Common myeloid progenitor, CD34-positive (primary cell): ENCODE measurements at regions not wholly inside any gene's neighbourhood (a gene's known extent, or its start where the extent isn't known, plus 50 kb on each side); places are given as distances from the start of the nearest gene placed in this dataset.

Experiments
- CTCF ChIA-PET: fragments of 350-600 bp; sonication (Branson Sonifier 250); formaldehyde crosslinking; loops from one replicate; lab custom pipeline; 2021; ENCODE audit warnings: antibody characterized with exemption; lab: Charles Lee
- POLR2A ChIA-PET: fragments of 350-600 bp; sonication (Branson Sonifier 250); formaldehyde crosslinking; loops from one replicate; lab custom pipeline; 2021; ENCODE audit warnings: antibody characterized with exemption; lab: Charles Lee
- DNase-seq, 3 donors: peaks; one replicate each; pipeline versions ENCODE4 v3.0.0 to v3.0.0-alpha.2; 2013
- H3K27ac ChIP-seq, 2 experiments: 1 replicate in 1 of 2; 2 replicates in 1 of 2; pipeline ENCODE4 v1.7.0; 2013; ENCODE audit warnings: inconsistent platforms in 2 of 2, low read length in 2 of 2, mild to moderate bottlenecking in 2 of 2, low read depth in 1 of 2, moderate library complexity in 1 of 2; ENCODE audit not compliant: severe bottlenecking in 2 of 2, insufficient read depth in 1 of 2, poor library complexity in 1 of 2
- H3K27me3 ChIP-seq, 5 experiments: replicated peaks in 2 of 5; 1 replicate in 3 of 5; 2 replicates in 2 of 5; pipeline versions ENCODE4 v1.6.1 to v1.7.0; 2013; ENCODE audit warnings: low read length in 4 of 5, mild to moderate bottlenecking in 2 of 5, moderate library complexity in 2 of 5, inconsistent platforms in 1 of 5; ENCODE audit not compliant: insufficient read depth in 5 of 5, control insufficient read depth in 4 of 5
- H3K36me3 ChIP-seq, 4 experiments: 1 replicate in 2 of 4; 2 replicates in 2 of 4; pipeline versions ENCODE4 v1.6.1 to v1.7.0; 2013; ENCODE audit warnings: low read length in 3 of 4, control low read depth in 1 of 4, mild to moderate bottlenecking in 1 of 4; ENCODE audit not compliant: control insufficient read depth in 4 of 4, insufficient read depth in 4 of 4
- H3K4me1 ChIP-seq, 4 experiments: 1 replicate in 3 of 4; 2 replicates in 1 of 4; pipeline versions ENCODE4 v1.6.1 to v1.7.1; 2013; ENCODE audit warnings: low read length in 3 of 4, mild to moderate bottlenecking in 3 of 4, control low read depth in 1 of 4, inconsistent platforms in 1 of 4, moderate library complexity in 1 of 4; ENCODE audit not compliant: control insufficient read depth in 4 of 4, insufficient read depth in 4 of 4; ENCODE audit errors: control extremely low read depth in 1 of 4
- H3K4me3 ChIP-seq, 7 experiments: 1 replicate in 4 of 7; 2 replicates in 3 of 7; pipeline versions ENCODE4 v1.5.1 to v1.7.0; 2013; ENCODE audit warnings: mild to moderate bottlenecking in 7 of 7, low read length in 6 of 7, moderate library complexity in 6 of 7, inconsistent platforms in 2 of 7, low read depth in 2 of 7, control low read depth in 1 of 7; ENCODE audit not compliant: insufficient read depth in 4 of 7, control insufficient read depth in 1 of 7; ENCODE audit errors: extremely low read depth in 1 of 7
- H3K9me3 ChIP-seq, 5 experiments: 1 replicate in 4 of 5; 2 replicates in 1 of 5; pipeline versions ENCODE4 v1.6.1 to v1.7.1; 2013; ENCODE audit warnings: low read length in 4 of 5, mild to moderate bottlenecking in 2 of 5, inconsistent platforms in 1 of 5, low read depth in 1 of 5, moderate library complexity in 1 of 5; ENCODE audit not compliant: control insufficient read depth in 4 of 5, insufficient read depth in 2 of 5; ENCODE audit errors: control extremely low read depth in 1 of 5
- WGBS: methylation state at CpG from one replicate; pipeline ENCODE4 v1.1.5; 2013; ENCODE audit not compliant: insufficient coverage; 5-methylcytosine and 5-hydroxymethylcytosine counted together

GRCh38 chr6:155853011-155853410 is 397.4 kb upstream of the NOX3 start:
- CTCF ChIA-PET: no interaction called here
- H3K27me3 ChIP-seq: no peaks in the 10 kb centered on the region
- no peaks in the 10 kb centered on the region for H3K9me3 ChIP-seq
- H3K4me1 ChIP-seq: peaks cover 12 to 28% (median 13%) of the 10 kb centered on the region in 4 experiments
- no peak for DNase-seq
- no peaks in the 10 kb centered on the region for H3K36me3 ChIP-seq
- POLR2A ChIA-PET: interaction anchor here (0.7 kb wide), 1 partner anchor 32 kb away, joined by 3 read pairs; no protein-coding TSS in a partner anchor
- H3K4me3 ChIP-seq: no peak overlapping the region
- WGBS: 100% methylated on average over 1 of the region's 2 CpGs
- H3K27ac ChIP-seq: no peak overlapping the region

- ChIA-PET POLR2A (interaction anchor here (0.6 kb wide), 1 partner anchor 20 kb away, joined by 4 read pairs; no protein-coding TSS in a partner anchor), CTCF (no interaction called here)
- Histone ChIP-seq H3K27ac (no peak overlapping the region), H3K4me1 (peaks cover 14 to 30% (median 18%) of the 10 kb centered on the region in 4 experiments), H3K4me3 (no peak overlapping the region), H3K36me3 (peaks cover 0 to under 1% (median 0%) of the 10 kb centered on the region in 4 experiments), H3K27me3 (no peaks in the 10 kb centered on the region), H3K9me3 (peaks cover 0 to 7% (median 0%) of the 10 kb centered on the region in 5 experiments)
- peak; percentile 15 to 76 (median 63) for DNase-seq
- 97% methylated on average over 4 of the region's 5 CpGs for WGBS
Observed at GRCh38 chr6:155850408-155850841, 394.8 kb upstream of the NOX3 start.

GRCh38 chr6:155847711-155848110 is 392.1 kb upstream of the NOX3 start:
- peak; percentile 22 to 86 (median 79) for DNase-seq
- Histone ChIP-seq H3K27me3 (no peaks in the 10 kb centered on the region), H3K9me3 (peaks cover 0 to 14% (median 0%) of the 10 kb centered on the region in 5 experiments), H3K27ac (peak overlapping the region in 1 of 2 experiments; percentile 31), H3K4me1 (peaks cover 11 to 25% (median 13%) of the 10 kb centered on the region in 4 experiments), H3K36me3 (peaks cover 0 to 3% (median 0%) of the 10 kb centered on the region in 4 experiments), H3K4me3 (peak overlapping the region in 2 of 7 experiments; percentile 9 to 48)
- 0% methylated on average over 3 of the region's 5 CpGs for WGBS
- ChIA-PET POLR2A (no interaction called here), CTCF (no interaction called here)

GRCh38 chr6:155837474-155837873 is 381.8 kb upstream of the NOX3 start:
- Histone ChIP-seq H3K27ac (no peak overlapping the region), H3K4me1 (peaks cover 0 to 5% (median 0%) of the 10 kb centered on the region in 4 experiments), H3K27me3 (no peaks in the 10 kb centered on the region), H3K4me3 (no peak overlapping the region), H3K36me3 (no peaks in the 10 kb centered on the region), H3K9me3 (no peaks in the 10 kb centered on the region)
- whole genome bisulfite sequencing: 83% methylated on average over 1 of the region's 4 CpGs
- ChIA-PET POLR2A (no interaction called here), CTCF (no interaction called here)
- no peak for DNase-seq

DNA sequence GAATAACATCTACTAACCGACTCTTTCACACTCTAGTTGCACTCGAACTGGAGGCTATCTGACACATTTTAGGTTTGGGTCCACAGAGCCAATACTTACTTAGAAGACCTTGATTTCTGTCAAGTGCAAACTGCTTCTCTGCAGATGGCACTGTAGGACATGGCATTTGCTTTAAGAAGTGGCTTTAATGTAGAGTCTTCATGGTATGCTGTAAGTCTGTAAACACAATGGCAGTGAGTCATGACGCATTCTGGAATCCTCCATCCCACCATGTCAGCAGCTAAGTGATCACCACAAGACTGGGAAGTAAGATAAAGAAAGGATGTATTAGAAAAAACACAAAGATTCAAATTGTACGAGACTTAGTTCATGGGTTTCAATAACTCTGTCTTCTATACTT is 377.0 kb upstream of the NOX3 start:
- H3K4me3 ChIP-seq: no peak overlapping the region
- no peak overlapping the region for H3K27ac ChIP-seq
- ChIA-PET CTCF (no interaction called here), POLR2A (no interaction called here)
- H3K9me3 ChIP-seq: peaks cover 0 to 8% (median 0%) of the 10 kb centered on the region in 5 experiments
- WGBS: 88% methylated on average over 1 of the region's 4 CpGs
- H3K27me3 ChIP-seq: no peaks in the 10 kb centered on the region
- peaks cover 0 to 29% (median 8%) of the 10 kb centered on the region in 4 experiments for H3K4me1 ChIP-seq
- peak; percentile 75 to 89 (median 79) for DNase-seq
- H3K36me3 ChIP-seq: peaks cover 0 to 10% (median 2%) of the 10 kb centered on the region in 4 experiments

DNA sequence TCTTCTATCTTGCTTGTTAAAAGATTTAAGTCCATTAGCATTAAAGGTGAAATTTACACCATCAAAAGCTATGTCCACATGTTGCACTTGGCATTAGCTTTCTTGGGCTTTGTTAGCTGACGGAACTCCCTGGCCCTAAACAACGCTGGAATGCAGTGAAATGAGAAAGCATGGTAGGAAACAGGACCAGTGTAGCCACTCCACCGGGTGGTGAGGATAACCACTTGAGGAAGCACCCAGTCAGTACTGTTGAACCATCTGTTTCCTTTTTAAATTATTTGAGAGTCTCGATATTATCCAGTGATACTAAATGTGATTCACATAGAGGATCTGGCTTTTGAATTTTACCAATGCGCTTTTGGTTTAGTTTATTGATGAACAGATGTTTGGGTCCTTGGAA is 374.9 kb upstream of the NOX3 start:
- H3K4me3 ChIP-seq: no peak overlapping the region
- peaks cover 0 to 17% (median 5%) of the 10 kb centered on the region in 4 experiments for H3K36me3 ChIP-seq
- H3K27ac ChIP-seq: peak overlapping the region in 1 of 2 experiments; percentile 6
- CTCF ChIA-PET: interaction anchor here (0.6 kb wide), 1 partner anchor 877 kb away, joined by 3 read pairs; no protein-coding TSS in a partner anchor
- DNase-seq: peak; percentile 35 to 95 (median 92)
- no peaks in the 10 kb centered on the region for H3K27me3 ChIP-seq
- H3K9me3 ChIP-seq: peaks cover 0 to 9% (median 0%) of the 10 kb centered on the region in 5 experiments
- 7% methylated on average over 3 of the region's 5 CpGs for WGBS
- peaks cover 0 to 29% (median 8%) of the 10 kb centered on the region in 4 experiments for H3K4me1 ChIP-seq
- POLR2A ChIA-PET: no interaction called here

DNA sequence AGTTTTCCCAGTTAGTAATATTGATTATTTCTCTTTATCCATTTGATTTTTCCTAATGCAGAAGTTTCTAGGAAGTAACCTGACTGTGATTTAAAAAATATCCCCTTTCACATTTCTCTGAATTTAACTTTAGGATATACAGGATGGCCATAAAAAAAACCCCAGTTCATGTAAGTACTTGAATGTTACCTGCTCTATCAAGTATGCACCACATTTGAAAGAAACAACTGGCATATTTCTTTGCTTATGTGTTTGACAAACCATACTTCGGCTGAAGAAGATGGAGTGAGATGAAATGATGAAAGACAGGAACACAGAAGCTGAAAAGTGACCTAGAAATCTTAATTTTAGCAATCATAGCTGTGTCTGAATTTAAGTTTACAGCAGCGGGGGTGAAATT is 374.0 kb upstream of the NOX3 start:
- ChIA-PET POLR2A (no interaction called here), CTCF (no interaction called here)
- Histone ChIP-seq H3K4me1 (peaks cover 0 to 29% (median 8%) of the 10 kb centered on the region in 4 experiments), H3K9me3 (peaks cover 0 to 9% (median 0%) of the 10 kb centered on the region in 5 experiments), H3K27me3 (no peaks in the 10 kb centered on the region), H3K36me3 (peaks cover 0 to 17% (median 6%) of the 10 kb centered on the region in 4 experiments), H3K4me3 (no peak overlapping the region), H3K27ac (no peak overlapping the region)
- no peak for DNase-seq
- 100% methylated on average over 2 of the region's 2 CpGs for WGBS
